Body of pancreas (tissue), 4 donors: ENCODE measurements at regions not wholly inside any gene's neighbourhood (a gene's known extent, or its start where the extent isn't known, plus 50 kb on each side); places are given as distances from the start of the nearest gene placed in this dataset.

ENCODE experiments used
- ATAC-seq: fragments of 150-250 bp; one replicate; pipeline ENCODE4 v1.9.1; 2016
- DNase-seq, 4 donors: peaks; one replicate each; pipeline ENCODE4 v3.0.0-alpha.2; 2019
- H3K27ac ChIP-seq, 4 donors: fragments of 200-600 bp; sonication (generic); 1 replicate in 3 of 4; 2 replicates in 1 of 4; pipeline versions ENCODE4 v1.5.1 to v1.6.1; 2016 to 2019; ENCODE audit warnings: mild to moderate bottlenecking in 1 of 4, mixed read lengths in 1 of 4, moderate library complexity in 1 of 4
- H3K27me3 ChIP-seq, 2 donors: fragments of 200-600 bp; sonication (generic); one replicate each; pipeline ENCODE4 v1.6.0; 2016; ENCODE audit warnings: mild to moderate bottlenecking in 1 of 2
- H3K36me3 ChIP-seq, 2 donors: fragments of 200-600 bp; sonication (generic); replicated peaks in 1 of 2; 2 replicates each; pipeline ENCODE4 v1.5.1; 2016; ENCODE audit warnings: low read depth in 2 of 2; ENCODE audit not compliant: insufficient read depth in 1 of 2
- H3K4me1 ChIP-seq: fragments of 200-600 bp; sonication (generic); one replicate; pipeline ENCODE4 v1.6.0; 2016
- H3K4me3 ChIP-seq, 2 donors: fragments of 200-600 bp; sonication (generic); 1 replicate in 1 of 2; 2 replicates in 1 of 2; pipeline ENCODE4 v1.5.1; 2016 to 2019
- H3K9me3 ChIP-seq, 3 donors: fragments of 200-600 bp; sonication (generic); 1 replicate in 2 of 3; 2 replicates in 1 of 3; pipeline ENCODE4 v1.5.1; 2016
- POLR2A ChIP-seq, 3 donors: fragments of 450-650 bp; IDR thresholded peaks; one replicate each; pipeline ENCODE4 v1.6.1; 2016; ENCODE audit warnings: antibody characterized with exemption in 3 of 3, mild to moderate bottlenecking in 2 of 3
- WGBS, 2 donors: methylation state at CpG; one replicate each; pipeline ENCODE4 v1.1.5; 2017; 5-methylcytosine and 5-hydroxymethylcytosine counted together
- intact Hi-C: fragments of 100-400 bp; cut with DNase I; formaldehyde crosslinking; loops from one replicate; pipeline ENCODE4 v1.15.1; 2023
- TF ChIP-seq, protein P1 (sequence below), 7 experiments: fragments of 450-650 bp in 4 of 7; fragments of 200-600 bp in 3 of 7; sonication (generic) in 3 of 7; IDR thresholded peaks; one replicate each; pipeline ENCODE4 v1.5.1; 2016 to 2019; ENCODE audit warnings: antibody characterized with exemption in 7 of 7

DNA sequence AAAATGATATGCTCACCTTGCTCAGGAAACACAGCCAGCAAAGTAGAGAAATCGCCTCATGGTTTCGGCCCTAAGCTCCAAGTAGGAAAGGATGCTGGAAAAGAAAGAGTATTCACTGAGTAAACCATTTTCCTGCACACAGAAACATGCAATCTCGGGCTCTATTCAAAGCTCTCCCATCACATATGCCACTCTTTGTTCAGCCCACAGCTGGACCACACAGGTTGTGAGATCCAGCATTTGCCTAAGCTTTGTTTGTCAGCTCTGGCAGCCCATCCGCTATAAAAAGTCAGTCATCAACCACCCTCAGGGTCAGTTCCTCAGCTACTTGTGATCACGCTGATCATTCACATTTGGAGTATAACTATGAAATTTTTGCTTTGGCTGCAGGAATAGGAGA is 96.5 kb upstream of the SMARCA2 start:
- ATAC-seq (no peak), DNase-seq (no peak)
- H3K36me3 ChIP-seq, result no peaks in the 10 kb centered on the region
- H3K27me3 ChIP-seq, result no peaks in the 10 kb centered on the region
- H3K4me1 ChIP-seq, result no peaks in the 10 kb centered on the region
- no peak overlapping the region for H3K4me3 ChIP-seq
- no peak overlapping the region for H3K27ac ChIP-seq
- 68 to 78% methylated on average over 5 of the region's 5 CpGs for whole genome bisulfite sequencing, 2 donors
- H3K9me3 ChIP-seq, result no peaks in the 10 kb centered on the region
- no peak for TF ChIP-seq POLR2A (IDR thresholded peaks at IDR 0.05)
- TF ChIP-seq, protein P1, sequence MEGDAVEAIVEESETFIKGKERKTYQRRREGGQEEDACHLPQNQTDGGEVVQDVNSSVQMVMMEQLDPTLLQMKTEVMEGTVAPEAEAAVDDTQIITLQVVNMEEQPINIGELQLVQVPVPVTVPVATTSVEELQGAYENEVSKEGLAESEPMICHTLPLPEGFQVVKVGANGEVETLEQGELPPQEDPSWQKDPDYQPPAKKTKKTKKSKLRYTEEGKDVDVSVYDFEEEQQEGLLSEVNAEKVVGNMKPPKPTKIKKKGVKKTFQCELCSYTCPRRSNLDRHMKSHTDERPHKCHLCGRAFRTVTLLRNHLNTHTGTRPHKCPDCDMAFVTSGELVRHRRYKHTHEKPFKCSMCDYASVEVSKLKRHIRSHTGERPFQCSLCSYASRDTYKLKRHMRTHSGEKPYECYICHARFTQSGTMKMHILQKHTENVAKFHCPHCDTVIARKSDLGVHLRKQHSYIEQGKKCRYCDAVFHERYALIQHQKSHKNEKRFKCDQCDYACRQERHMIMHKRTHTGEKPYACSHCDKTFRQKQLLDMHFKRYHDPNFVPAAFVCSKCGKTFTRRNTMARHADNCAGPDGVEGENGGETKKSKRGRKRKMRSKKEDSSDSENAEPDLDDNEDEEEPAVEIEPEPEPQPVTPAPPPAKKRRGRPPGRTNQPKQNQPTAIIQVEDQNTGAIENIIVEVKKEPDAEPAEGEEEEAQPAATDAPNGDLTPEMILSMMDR (IDR thresholded peaks at IDR 0.05), result no peak
- intact Hi-C loops, result no loop called here

DNA sequence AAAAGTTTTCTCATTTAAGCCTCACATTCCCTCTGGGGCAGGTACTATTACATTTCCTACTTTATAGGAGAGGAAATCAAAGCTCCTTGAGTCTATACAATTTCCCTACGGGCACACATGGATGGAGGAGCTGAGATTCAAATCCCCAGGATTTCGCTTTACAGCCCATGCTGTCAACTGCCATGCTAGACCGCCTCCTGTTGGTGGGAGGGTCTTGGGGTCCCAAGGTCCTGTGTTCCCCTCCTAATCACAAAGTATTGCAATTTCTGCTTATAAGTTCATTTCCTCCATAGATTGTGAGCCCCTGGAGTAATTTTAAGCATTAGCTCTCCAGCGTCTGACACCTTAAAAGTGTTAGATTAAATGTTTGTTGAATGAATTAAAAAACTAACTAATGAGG is 95.9 kb upstream of the SMARCA2 start:
- intact Hi-C loops, result no loop called here
- H3K9me3 ChIP-seq, result no peaks in the 10 kb centered on the region
- 76 to 83% methylated on average over 4 of the region's 4 CpGs for WGBS, 2 donors
- H3K27ac ChIP-seq, result no peak overlapping the region
- H3K36me3 ChIP-seq, result no peaks in the 10 kb centered on the region
- no peak for ATAC-seq
- H3K4me3 ChIP-seq, result no peak overlapping the region
- DNase-seq, result no peak
- TF ChIP-seq, protein P1 (IDR thresholded peaks at IDR 0.05), result no peak
- no peak for TF ChIP-seq POLR2A (IDR thresholded peaks at IDR 0.05)
- no peaks in the 10 kb centered on the region for H3K4me1 ChIP-seq
- no peaks in the 10 kb centered on the region for H3K27me3 ChIP-seq

DNA sequence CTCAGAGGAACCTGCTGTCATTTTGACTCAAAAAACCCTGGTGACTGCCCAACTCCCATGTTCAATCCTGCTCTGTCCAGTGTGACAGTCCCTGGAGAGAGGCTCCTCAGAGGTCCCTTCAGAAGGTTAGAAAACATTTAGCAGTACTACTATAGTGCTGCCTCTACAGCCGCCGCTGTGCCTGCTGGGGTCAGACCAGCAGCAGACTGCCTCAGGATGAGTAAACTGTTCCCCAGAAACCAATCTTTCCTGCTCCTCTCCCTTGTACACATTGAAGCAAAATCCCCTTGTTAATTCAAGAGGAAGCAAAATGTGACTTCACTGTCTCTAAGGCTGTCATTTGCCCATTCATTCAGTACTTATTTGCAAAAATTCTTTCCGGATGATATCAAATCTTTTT is 94.8 kb upstream of the SMARCA2 start:
- no peak for TF ChIP-seq POLR2A (IDR thresholded peaks at IDR 0.05)
- TF ChIP-seq, protein P1 (IDR thresholded peaks at IDR 0.05), result no peak
- no peaks in the 10 kb centered on the region for H3K36me3 ChIP-seq
- DNase-seq, result no peak
- no peak for ATAC-seq
- H3K27ac ChIP-seq, result no peak overlapping the region
- H3K4me1 ChIP-seq, result no peaks in the 10 kb centered on the region
- 62 to 75% methylated on average over 3 of the region's 3 CpGs for WGBS, 2 donors
- no peaks in the 10 kb centered on the region for H3K27me3 ChIP-seq
- intact Hi-C loops, result no loop called here
- H3K4me3 ChIP-seq, result no peak overlapping the region
- H3K9me3 ChIP-seq, result no peaks in the 10 kb centered on the region

DNA sequence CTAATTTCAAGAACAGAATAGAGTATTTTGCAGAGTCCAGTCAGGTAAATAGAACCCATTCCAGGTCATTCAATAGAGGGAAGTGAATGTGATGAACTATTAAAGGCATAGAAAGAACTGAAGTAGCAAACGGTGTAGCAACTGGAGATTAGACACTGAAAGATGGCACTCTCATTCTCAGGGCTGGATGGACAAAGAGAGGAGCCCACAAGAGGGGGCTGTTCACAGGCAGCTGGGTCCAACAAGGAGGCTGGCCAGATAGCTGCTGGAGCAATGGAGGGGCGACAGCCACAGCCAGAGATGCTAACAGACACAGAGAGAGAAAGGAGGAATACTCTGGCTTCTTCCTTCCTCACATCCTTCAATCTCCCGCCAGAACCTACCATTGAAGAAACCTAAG is 93.1 kb upstream of the SMARCA2 start:
- no peaks in the 10 kb centered on the region for H3K4me1 ChIP-seq
- no peak overlapping the region for H3K27ac ChIP-seq
- H3K36me3 ChIP-seq, result no peaks in the 10 kb centered on the region
- intact Hi-C loops, result no loop called here
- ATAC-seq (no peak), DNase-seq (no peak)
- no peaks in the 10 kb centered on the region for H3K27me3 ChIP-seq
- TF ChIP-seq, protein P1 (IDR thresholded peaks at IDR 0.05), result no peak
- no peak for TF ChIP-seq POLR2A (IDR thresholded peaks at IDR 0.05)
- no peaks in the 10 kb centered on the region for H3K9me3 ChIP-seq
- WGBS, 2 donors, result 74 to 78% methylated on average over 3 of the region's 3 CpGs
- no peak overlapping the region for H3K4me3 ChIP-seq

DNA sequence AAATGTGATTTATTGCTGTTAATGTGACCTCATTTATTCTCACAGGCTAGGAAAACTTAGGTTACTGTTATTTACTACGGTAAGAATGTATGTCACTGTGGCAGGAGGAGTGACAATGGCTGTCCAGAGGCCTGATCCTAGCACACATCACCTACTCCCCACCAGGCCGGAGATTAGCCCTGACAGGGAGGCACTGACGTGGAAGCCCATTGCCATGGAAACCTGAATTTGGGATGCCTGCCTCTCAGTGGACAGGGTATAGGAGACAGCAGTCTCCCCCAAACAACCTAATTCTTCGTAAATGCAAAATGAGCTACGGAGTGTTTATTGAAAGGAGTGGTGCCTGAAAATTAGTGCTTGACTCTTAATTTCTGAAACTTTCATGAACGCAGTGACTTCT is 87.6 kb upstream of the SMARCA2 start:
- Histone ChIP-seq H3K27ac (no peak overlapping the region), H3K27me3 (no peaks in the 10 kb centered on the region), H3K9me3 (no peaks in the 10 kb centered on the region), H3K4me3 (no peak overlapping the region), H3K4me1 (no peaks in the 10 kb centered on the region), H3K36me3 (no peaks in the 10 kb centered on the region)
- WGBS, 2 donors, result 79 to 85% methylated on average over 6 of the region's 6 CpGs
- intact Hi-C loops, result no loop called here
- DNase-seq (no peak), ATAC-seq (no peak)
- TF ChIP-seq, protein P1 (IDR thresholded peaks at IDR 0.05), result no peak
- no peak for TF ChIP-seq POLR2A (IDR thresholded peaks at IDR 0.05)
